Tibial nerve (tissue), 4 donors: ENCODE measurements at regions not wholly inside any gene's neighbourhood (a gene's known extent, or its start where the extent isn't known, plus 50 kb on each side); places are given as distances from the start of the nearest gene placed in this dataset.

ENCODE experiments used
- EP300 ChIP-seq, 2 donors: sonication (generic); formaldehyde crosslinking; IDR thresholded peaks; one replicate each; pipeline ENCODE4 v1.6.1; 2017; ENCODE audit warnings: antibody characterized with exemption in 2 of 2, mild to moderate bottlenecking in 1 of 2
- POLR2A ChIP-seq, 2 donors: fragments of 450-650 bp; IDR thresholded peaks; one replicate each; pipeline ENCODE4 v1.6.1; 2017; ENCODE audit warnings: antibody characterized with exemption in 2 of 2, mild to moderate bottlenecking in 2 of 2, moderate library complexity in 2 of 2
- TF ChIP-seq, protein P1 (sequence below), 5 experiments: fragments of 200-600 bp in 3 of 5; fragments of 450-650 bp in 2 of 5; sonication (generic) in 3 of 5; IDR thresholded peaks; one replicate each; pipeline ENCODE4 v1.5.1; 2016 to 2019; ENCODE audit warnings: antibody characterized with exemption in 5 of 5, mild to moderate bottlenecking in 3 of 5, moderate library complexity in 2 of 5

- TF ChIP-seq, protein P1, sequence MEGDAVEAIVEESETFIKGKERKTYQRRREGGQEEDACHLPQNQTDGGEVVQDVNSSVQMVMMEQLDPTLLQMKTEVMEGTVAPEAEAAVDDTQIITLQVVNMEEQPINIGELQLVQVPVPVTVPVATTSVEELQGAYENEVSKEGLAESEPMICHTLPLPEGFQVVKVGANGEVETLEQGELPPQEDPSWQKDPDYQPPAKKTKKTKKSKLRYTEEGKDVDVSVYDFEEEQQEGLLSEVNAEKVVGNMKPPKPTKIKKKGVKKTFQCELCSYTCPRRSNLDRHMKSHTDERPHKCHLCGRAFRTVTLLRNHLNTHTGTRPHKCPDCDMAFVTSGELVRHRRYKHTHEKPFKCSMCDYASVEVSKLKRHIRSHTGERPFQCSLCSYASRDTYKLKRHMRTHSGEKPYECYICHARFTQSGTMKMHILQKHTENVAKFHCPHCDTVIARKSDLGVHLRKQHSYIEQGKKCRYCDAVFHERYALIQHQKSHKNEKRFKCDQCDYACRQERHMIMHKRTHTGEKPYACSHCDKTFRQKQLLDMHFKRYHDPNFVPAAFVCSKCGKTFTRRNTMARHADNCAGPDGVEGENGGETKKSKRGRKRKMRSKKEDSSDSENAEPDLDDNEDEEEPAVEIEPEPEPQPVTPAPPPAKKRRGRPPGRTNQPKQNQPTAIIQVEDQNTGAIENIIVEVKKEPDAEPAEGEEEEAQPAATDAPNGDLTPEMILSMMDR (IDR thresholded peaks at IDR 0.05) = no peak
- no peak for TF ChIP-seq POLR2A (IDR thresholded peaks at IDR 0.05)
- no peak for TF ChIP-seq EP300 (IDR thresholded peaks at IDR 0.05)
These were observed 131.7 kb upstream of the CST7 start for GRCh38 chr20:24817351-24817750.
